ENCODE measurements at regions not wholly inside any gene's neighbourhood (a gene's known extent, or its start where the extent isn't known, plus 50 kb on each side); places are given as distances from the start of the nearest gene placed in this dataset.

DNA sequence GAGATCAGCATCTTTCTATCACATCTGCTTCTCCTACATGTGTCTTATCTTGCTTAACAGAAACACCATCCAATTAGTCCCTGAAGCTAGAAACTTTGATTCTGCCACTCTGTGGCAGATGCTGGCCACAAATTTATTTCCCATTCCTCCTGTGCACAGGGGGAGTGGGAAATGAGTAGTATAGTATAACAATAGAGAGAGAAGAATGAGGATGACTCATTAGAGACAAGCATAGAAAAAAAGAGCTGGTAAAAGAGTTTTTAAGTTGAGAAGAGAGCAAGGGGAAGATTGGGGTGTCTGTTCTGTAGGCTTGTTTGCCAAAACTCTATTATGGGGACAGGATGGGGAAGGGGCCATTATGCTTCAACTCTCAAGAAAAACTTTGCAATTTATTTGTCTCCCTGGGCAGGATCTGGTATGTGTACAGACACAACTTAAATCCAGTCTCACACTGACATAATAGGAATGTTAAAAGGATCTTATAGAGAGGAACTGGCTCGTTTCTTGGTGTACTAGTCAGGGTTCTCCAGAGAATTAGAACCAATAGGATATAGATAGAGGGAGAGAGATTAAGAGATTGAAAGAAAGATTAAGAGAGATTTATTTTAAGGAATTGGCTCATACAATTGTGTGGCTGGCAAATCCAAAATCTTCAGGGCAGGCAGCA is 142.6 kb upstream of the CPSF6 start:
- TF ChIP-seq POLR2AphosphoS5 (IDR thresholded peaks at IDR 0.05): no peak
- TF ChIP-seq, protein P1, sequence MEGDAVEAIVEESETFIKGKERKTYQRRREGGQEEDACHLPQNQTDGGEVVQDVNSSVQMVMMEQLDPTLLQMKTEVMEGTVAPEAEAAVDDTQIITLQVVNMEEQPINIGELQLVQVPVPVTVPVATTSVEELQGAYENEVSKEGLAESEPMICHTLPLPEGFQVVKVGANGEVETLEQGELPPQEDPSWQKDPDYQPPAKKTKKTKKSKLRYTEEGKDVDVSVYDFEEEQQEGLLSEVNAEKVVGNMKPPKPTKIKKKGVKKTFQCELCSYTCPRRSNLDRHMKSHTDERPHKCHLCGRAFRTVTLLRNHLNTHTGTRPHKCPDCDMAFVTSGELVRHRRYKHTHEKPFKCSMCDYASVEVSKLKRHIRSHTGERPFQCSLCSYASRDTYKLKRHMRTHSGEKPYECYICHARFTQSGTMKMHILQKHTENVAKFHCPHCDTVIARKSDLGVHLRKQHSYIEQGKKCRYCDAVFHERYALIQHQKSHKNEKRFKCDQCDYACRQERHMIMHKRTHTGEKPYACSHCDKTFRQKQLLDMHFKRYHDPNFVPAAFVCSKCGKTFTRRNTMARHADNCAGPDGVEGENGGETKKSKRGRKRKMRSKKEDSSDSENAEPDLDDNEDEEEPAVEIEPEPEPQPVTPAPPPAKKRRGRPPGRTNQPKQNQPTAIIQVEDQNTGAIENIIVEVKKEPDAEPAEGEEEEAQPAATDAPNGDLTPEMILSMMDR (IDR thresholded peaks at IDR 0.05): no peak
